GM19463 (cell line): ENCODE measurements at regions not wholly inside any gene's neighbourhood (a gene's known extent, or its start where the extent isn't known, plus 50 kb on each side); places are given as distances from the start of the nearest gene placed in this dataset.

Experiments used
- ATAC-seq: cut with Tn5 transposase; IDR thresholded peaks from one replicate; pipeline ENCODE4 v1.9.1; 2021; ENCODE audit warnings: mild to moderate bottlenecking, moderate library complexity; ENCODE audit not compliant: unreplicated experiment

DNA sequence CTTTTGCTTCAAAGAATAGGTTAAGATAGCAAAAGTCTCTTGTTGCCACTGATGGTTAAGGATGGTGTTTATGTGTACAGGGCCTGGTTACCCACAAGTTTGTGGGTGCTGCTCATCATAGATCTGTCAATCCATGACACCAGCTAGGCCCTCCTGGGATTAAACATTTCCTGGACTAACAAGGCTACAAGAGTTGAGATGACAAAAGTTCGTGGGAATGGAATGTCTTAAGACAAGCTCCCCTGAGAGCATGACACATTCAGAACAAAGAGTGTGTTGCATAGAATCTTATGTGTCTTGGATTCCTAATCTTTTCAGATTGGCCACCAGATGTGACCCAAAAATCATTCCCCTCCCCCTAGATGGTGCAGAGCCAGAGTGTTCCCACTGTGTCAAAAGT lies 592.5 kb upstream of the USP15 start:
- ATAC-seq, result no peak

DNA sequence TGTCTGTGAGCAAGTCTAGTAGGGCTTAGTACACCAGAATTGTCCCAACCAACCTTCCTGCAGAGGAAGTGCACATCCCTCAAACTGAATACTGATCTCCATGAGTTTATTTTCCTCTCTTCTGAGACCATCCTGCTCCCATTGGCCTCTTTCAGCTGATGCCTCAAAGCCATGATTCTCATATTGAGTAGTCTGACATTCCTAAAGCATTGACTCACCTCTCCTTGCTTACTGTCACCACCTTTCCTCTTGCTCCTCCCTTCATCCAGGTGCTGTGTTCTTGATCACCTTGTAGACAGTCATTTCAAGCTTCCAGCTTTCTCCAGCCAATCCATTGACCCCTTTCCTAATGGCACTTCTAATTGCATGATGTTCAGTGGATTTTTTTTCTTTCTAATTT lies 583.7 kb upstream of the USP15 start:
- no peak for ATAC-seq

DNA sequence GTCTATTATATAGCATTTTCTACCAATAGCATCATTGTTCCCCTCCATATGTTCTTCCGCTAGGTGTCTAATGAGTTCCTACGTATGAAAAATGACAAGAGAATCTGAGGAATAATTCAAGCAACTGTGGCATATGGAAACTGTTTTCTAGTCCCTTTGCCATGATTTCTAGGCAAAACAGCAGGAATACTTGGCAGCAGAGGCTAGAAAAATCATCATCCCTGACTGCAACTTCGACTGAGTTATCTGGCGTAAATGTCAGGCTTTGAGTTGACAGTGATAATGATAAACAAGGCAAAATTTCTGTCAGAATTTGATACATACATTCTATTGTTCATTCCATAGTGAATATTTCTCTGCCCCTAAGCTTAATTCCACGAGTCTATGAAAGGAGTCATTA lies 572.8 kb upstream of the USP15 start:
- ATAC-seq, result no peak

DNA sequence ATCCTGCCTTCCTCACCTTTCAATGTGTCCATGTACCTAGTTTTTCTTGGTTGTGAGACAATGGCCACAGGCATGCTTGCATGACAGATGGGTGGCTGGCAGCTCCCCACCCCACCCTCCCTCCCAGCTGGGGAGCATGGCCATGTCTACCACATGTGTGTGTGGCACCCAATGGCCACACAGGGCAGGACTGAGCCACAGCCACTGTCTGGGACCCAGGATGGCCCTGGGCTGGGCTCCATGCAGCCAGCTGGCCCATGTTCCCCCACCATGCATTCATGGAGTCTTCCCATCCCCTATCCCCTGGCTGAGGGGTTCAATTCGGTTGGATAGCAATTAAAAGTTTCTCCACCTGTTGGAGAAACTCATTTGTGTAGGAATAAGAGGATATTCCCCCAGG lies 566.0 kb upstream of the USP15 start:
- ATAC-seq, result no peak

DNA sequence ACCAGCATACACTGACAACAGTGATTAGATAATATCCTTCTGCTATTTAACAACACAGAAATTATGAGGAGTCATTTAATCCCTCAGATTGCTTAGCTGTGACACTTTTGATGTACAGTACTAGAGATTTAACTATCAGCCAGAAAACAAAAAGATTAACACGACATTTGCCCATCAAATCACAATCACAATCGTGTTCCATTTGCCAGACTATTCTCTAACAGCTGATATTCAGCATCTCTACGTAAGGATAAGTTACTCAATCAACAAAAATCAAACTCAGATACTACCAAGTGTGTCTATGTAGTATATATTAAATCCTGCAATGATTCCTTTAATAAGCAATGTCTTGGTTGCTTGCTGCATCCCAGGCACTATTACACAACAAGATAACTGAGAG lies 558.7 kb upstream of the USP15 start:
- no peak for ATAC-seq

GRCh38 chr12:61706783-61707182 lies 553.4 kb upstream of the USP15 start:
- no peak for ATAC-seq

DNA sequence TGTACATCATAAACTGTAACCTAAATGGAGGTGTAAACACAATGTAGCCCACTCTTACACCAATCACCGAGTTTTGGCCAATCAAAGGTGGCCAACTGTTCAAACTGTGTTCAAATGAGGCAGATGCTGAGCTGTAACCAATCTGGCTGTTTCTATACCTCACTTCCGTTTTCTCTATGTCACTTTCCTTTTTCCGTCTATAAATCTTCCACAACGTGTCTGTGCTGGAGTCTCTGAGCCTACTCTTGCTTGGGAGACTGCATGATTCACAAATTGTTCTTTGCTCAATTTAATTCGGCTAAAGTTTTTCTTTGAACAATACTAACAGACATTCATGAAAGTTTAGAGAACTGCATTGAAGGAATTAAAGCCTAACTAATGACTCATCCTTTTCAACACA lies 547.1 kb upstream of the USP15 start:
- no peak for ATAC-seq

DNA sequence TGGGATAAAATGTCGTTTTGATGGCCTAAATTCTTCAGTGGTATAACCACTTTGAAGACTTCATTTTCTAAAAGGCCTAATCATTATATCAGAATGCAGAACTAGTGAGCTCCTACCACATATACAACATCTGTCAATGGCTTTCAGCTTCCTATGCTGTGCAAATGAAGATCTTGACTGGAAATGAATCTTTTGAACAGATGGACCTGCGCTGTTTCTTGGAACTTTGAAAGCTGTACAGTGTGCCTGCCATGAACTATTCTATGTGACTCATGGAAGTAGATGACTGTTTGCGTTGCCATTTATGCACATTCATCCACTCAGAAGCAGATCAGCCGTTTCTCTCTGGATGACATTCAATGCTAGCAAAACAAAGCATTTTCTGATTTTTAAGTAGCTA lies 542.2 kb upstream of the USP15 start:
- ATAC-seq, result no peak

DNA sequence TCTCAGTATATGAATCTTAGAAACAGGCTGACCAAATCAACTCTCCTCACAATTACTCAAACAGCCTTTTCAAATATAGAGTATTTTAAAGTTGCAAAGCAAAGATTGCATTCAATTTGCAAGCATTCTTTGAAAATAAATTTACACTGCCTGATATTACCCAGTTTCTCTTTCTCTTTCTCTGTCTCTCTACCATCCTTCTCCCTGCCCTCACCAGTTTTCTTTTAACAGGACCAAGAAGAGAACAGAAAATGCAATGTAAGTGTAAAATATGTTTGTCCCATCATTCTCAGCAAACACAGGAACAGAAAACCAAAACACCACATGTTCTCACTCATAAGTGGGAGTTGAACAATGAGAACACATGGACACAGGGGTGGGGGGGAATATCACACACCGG lies 520.3 kb upstream of the USP15 start:
- ATAC-seq, result no peak

DNA sequence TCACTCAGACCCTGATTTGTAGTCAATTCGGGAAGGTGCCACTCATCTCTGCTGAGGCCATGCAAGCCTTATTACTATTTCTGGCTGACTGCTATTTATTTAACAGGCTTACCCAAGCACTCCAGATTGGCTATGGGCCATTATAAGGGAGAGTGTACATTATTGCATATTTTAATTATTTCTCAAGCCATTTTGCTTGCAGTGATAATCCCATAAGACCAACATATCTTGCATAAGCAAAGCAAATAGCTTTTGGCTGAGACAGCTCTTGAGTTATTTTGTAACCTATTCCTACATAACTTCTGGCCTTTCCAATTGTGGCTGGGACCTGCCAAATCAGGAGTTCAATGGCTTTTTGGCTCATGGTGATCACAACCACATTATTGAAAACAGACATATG lies 509.6 kb upstream of the USP15 start:
- ATAC-seq, result no peak

DNA sequence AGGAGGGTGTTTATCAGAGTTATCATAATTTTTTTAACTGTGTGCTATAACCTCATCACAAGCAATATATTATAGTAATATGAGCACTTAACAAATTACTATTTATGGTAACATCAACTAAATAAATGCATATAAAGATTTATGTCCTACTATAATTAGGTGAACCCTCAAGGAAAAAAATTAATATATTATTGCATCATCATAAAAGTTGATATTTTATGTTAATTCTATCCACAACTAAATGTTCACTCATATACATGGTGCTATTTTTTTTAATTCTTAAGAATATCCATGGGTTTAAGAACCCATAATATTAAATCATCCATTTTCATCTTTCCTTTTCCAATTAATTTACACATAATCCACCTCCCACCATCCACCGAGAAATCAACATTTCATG lies 506.0 kb upstream of the USP15 start:
- ATAC-seq, result no peak

- no peak for ATAC-seq
These were observed 502.2 kb upstream of the USP15 start for GRCh38 chr12:61757831-61758505.

GRCh38 chr12:61758661-61759060 lies 501.5 kb upstream of the USP15 start:
- no peak for ATAC-seq

GRCh38 chr12:61765926-61766325 lies 494.3 kb upstream of the USP15 start:
- ATAC-seq, result no peak

DNA sequence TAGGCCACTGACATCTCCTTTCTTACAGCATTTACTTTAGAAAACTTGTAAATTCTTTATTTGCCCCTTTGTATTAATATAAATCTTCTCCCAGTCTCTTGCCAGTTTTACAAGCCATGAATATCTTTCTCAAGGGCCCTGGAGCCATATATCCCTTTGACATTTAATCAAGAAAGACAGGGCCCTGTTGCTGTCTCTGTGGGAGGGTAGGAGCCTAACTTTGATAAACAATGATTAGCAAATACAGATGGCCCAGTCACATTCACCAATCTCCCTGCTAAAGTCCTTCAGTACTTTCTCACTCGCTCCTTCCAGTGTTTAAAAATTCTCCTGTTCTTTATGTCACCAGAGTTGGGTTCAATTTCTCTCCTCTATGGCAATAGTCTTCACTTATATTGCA lies 479.8 kb upstream of the USP15 start:
- ATAC-seq, result no peak

DNA sequence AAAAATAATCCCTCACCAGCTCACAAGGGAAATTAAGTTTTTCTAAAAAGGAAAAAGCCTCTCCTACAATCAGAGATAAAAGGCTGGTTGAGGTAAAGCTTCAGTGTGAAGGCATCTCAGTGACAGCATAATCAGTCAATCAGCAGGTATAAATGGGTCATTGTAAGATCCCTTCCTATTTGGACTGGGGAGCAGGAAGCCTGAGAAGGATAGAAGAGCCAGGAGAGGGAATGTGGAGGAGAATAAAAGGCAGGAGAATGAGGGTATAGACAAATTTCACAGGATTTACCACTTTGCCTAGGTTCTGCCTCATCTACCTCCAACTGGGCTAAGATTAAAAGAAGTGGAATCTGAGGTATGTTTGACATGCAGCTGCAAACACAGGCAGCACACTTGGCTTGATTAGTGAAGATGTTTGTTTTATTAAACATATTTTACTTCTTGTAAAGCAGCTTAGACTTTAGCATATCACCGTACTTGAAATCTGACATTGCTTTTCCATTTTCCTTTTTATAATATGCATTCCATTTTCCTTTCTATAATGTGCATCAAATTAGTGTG lies 479.1 kb upstream of the USP15 start:
- no peak for ATAC-seq

DNA sequence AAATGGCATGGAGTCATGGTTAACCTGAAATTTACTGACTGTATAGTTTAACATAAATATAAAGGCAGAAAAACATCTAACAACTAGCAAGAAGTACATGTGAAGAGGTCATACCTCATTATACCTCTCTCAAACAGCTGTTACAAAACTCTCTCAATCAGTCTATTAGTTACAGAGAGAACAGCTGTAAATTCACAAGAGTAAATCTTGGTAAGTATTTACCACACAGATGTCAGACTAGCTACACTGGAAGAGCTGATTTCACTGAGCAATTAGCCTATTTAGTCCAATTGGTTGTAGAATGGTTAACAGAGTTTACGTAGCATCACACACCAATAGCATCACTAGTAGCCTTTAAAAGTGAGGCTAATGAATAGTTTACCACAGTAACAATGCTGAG lies 463.4 kb upstream of the USP15 start:
- ATAC-seq, result no peak

DNA sequence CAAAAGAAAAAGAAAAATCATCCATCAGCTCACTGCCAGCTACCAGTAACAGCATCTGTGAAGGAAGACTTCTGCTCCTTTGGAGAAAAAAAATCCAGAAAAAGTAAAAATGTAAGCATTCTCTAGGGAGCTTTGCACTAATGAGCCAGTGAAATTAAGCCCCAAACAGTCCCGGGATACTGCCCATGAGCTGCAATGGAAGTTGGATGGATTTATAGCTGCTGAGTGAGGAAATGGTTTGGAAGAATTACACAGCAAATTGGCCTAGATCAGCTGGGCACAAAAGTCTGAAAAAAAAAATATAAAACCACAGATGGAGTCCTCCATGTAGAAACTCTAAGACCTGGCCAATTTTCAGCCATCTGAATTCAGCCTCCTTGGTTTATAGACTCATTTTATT lies 462.9 kb upstream of the USP15 start:
- ATAC-seq, result no peak

DNA sequence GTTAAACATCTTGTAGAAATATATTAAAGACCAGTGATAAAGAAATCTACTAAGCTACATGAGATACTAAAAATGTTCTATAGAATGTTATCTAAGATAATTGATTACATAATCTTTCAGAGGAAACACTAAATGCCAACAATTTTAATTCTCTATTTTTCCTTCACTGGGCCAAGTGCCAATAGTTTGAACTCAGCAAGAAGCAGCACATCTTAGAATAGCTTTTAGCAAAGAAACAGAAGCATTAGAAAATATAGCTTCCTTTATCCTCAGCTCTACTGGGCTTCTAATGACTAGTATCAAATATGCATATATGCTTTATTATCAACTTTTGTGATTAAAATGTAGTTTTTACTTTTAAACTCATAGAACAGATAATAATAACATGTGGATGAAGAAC lies 461.4 kb upstream of the USP15 start:
- ATAC-seq, result no peak

GRCh38 chr12:61804301-61804700 lies 455.9 kb upstream of the USP15 start:
- no peak for ATAC-seq

DNA sequence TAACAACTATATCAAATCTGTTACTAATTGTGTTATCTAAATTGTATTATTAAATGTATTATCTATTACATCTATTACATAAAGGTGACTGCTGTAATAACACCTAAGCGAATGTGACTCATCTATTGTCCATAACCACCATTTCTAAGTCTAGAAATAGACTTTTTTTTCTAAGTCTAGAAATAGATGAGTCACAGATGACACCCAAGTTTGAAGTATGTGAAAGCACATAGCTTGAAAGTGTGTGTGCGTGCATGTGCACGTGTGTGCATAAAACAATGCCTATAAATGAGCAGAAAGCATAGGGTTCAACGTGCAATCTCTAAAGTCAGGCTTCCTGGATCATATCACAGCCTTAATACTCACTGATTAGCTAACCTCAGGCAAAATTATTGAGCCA lies 451.3 kb upstream of the USP15 start:
- ATAC-seq, result no peak

DNA sequence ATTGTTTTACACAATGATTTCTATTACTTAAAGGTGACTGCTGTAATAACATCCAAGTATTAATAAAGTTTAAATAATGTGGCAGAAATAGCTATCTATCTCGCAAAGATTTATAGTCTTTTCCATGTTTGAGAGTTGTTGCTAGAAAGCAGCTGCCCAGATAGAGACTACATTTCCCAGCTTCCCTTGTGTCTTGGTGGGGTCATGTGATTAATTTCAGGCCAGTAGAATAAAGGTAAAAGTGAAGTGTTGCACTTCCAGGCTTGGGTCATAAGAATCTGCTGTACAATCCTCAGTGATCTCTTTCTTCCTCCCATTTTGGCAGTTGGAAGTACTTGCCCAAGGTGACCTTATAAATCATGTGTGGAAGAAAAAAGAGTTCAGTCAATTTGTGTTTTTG lies 449.7 kb upstream of the USP15 start:
- ATAC-seq, result no peak

DNA sequence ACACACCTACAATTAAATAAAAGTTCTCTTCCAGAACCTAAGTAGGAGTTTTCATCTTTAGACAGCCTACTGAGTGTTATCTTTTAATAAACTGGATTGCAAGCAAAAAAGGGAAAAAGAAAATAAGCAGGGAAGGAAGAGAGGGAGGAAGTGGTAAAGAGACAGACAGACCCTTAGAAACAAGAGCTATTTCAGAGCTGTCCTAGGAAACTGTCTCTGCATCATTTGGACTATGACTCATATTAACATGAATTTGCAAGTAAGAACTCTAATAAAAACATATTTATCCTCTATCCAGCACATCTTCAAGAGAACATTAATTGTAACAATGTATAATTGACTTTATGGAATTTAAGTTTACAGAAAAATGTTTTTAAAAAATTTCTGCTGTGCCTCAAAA lies 438.8 kb upstream of the USP15 start:
- ATAC-seq, result no peak
